ENCODE measurements at regions not wholly inside any gene's neighbourhood (a gene's known extent, or its start where the extent isn't known, plus 50 kb on each side); places are given as distances from the start of the nearest gene placed in this dataset.

DNA sequence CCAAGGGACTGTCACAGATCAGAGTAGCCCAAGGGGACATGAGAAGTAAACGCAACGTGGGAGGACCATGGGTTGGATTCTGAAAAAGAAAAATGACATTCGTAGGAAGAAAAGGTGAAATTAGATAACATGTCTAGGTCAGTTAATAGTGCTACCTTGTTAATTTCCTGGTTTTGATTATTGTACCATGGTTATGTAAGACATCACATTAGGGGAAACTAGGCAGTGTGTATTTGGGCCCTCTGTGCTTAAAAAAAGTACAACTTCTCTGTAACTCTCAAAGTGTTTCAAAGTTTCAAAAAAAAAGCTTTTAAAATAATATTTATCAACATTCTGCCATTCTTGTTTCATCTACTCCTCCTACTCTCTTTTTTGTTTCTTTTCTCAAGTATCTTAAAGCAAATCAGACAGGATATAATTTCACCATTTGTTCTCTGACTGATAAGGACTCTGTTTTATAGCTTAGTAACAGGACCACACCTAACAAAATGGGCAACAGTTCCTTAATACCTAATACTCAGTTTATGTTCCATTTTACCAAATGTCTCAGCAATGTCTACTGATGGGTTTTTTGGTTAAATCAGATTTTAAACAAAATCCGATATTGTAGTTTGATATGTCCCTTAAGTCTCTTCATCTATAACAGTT lies 97.1 kb upstream of the PLCB4 start:
- POLR2A ChIA-PET: no interaction called here
- no peak for DNase-seq (ENCODE audit: extremely low spot score)
- TF ChIP-seq BHLHE40 (IDR thresholded peaks at IDR 0.05; ENCODE audit: borderline replicate concordance) (no peak), SP1 (IDR thresholded peaks at IDR 0.05) (no peak), L3MBTL2 (conservative IDR thresholded peaks at IDR 0.05) (no peak), TARDBP (IDR thresholded peaks at IDR 0.05) (no peak), SUZ12 (IDR thresholded peaks at IDR 0.05) (no peak), FOXK2 (IDR thresholded peaks at IDR 0.05) (no peak), ZNF384 (IDR thresholded peaks at IDR 0.05) (no peak), NFRKB (IDR thresholded peaks at IDR 0.05) (no peak), ELF4 (IDR thresholded peaks at IDR 0.05) (no peak), CTBP1 (IDR thresholded peaks at IDR 0.05; ENCODE audit: borderline replicate concordance) (no peak), FOXM1 (IDR thresholded peaks at IDR 0.05; ENCODE audit: borderline replicate concordance) (no peak), FOXA1 (IDR thresholded peaks at IDR 0.05) (no peak), HDGF (IDR thresholded peaks at IDR 0.05; ENCODE audit: borderline replicate concordance) (no peak), LEF1 (IDR thresholded peaks at IDR 0.05; ENCODE audit: borderline replicate concordance) (no peak), ARNT (IDR thresholded peaks at IDR 0.05) (no peak)
- TF ChIP-seq, protein P1, sequence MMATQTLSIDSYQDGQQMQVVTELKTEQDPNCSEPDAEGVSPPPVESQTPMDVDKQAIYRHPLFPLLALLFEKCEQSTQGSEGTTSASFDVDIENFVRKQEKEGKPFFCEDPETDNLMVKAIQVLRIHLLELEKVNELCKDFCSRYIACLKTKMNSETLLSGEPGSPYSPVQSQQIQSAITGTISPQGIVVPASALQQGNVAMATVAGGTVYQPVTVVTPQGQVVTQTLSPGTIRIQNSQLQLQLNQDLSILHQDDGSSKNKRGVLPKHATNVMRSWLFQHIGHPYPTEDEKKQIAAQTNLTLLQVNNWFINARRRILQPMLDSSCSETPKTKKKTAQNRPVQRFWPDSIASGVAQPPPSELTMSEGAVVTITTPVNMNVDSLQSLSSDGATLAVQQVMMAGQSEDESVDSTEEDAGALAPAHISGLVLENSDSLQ (IDR thresholded peaks at IDR 0.05): no peak
- CTCF ChIA-PET: no interaction called here

- DNase-seq (ENCODE audit: extremely low spot score): no peak
- TF ChIP-seq L3MBTL2 (conservative IDR thresholded peaks at IDR 0.05) (no peak), CTBP1 (IDR thresholded peaks at IDR 0.05; ENCODE audit: borderline replicate concordance) (no peak), LEF1 (IDR thresholded peaks at IDR 0.05; ENCODE audit: borderline replicate concordance) (no peak), ELF4 (IDR thresholded peaks at IDR 0.05) (no peak), ARNT (IDR thresholded peaks at IDR 0.05) (no peak), FOXA1 (IDR thresholded peaks at IDR 0.05) (no peak), HDGF (IDR thresholded peaks at IDR 0.05; ENCODE audit: borderline replicate concordance) (no peak), BHLHE40 (IDR thresholded peaks at IDR 0.05; ENCODE audit: borderline replicate concordance) (no peak), SP1 (IDR thresholded peaks at IDR 0.05) (no peak), NFRKB (IDR thresholded peaks at IDR 0.05) (no peak), ZNF384 (IDR thresholded peaks at IDR 0.05) (no peak), FOXM1 (IDR thresholded peaks at IDR 0.05; ENCODE audit: borderline replicate concordance) (no peak), FOXK2 (IDR thresholded peaks at IDR 0.05) (no peak), TARDBP (IDR thresholded peaks at IDR 0.05) (no peak), SUZ12 (IDR thresholded peaks at IDR 0.05) (no peak)
- TF ChIP-seq, protein P1 (IDR thresholded peaks at IDR 0.05): no peak
- CTCF ChIA-PET: interaction anchor here (0.6 kb wide), 2 partner anchors 39 to 100 kb away, joined by 3 to 4 read pairs; no protein-coding TSS in a partner anchor
- POLR2A ChIA-PET: no interaction called here
Measured at GRCh38 chr20:8972963-8973705, 95.8 kb upstream of the PLCB4 start.

DNA sequence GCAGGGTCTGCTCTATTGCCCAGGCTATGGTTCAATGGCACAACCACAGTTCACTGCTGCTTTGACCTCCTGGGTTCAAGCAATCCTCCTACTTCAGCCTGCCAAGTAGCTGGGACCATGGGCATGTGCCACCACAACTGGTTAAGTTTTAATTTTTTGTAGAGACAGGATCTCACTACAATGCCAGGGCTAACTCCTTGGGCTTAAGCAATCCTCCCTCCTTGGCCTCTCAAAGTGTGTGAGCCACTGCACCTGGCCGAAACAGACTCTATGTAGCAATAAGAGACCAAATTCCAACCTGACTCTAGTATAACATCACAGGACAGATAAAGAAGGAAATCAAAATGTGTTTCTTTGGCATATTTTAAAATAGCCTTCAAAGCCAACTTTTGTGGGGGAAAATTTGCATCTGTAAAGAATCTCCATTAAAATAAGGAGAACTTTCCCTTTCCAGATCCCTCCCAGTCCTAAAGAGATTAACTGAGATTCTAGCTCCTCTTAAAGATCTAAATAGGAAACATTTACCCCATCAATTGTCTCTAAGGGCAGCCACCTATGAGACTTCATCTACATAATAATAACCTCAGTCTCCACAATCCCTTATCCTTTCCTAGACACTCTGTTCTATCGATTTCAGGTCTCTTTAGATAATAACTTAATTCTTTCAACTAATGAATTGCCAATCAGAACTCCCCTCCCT lies 94.7 kb upstream of the PLCB4 start:
- POLR2A ChIA-PET: no interaction called here
- no peak for DNase-seq (ENCODE audit: extremely low spot score)
- CTCF ChIA-PET: interaction anchor here (0.6 kb wide), 1 partner anchor 40 kb away, joined by 4 read pairs; no protein-coding TSS in a partner anchor
- TF ChIP-seq, protein P1 (IDR thresholded peaks at IDR 0.05): no peak
- TF ChIP-seq CTBP1 (IDR thresholded peaks at IDR 0.05; ENCODE audit: borderline replicate concordance) (no peak), L3MBTL2 (conservative IDR thresholded peaks at IDR 0.05) (no peak), BHLHE40 (IDR thresholded peaks at IDR 0.05; ENCODE audit: borderline replicate concordance) (no peak), FOXM1 (IDR thresholded peaks at IDR 0.05; ENCODE audit: borderline replicate concordance) (no peak), ARNT (IDR thresholded peaks at IDR 0.05) (no peak), FOXA1 (IDR thresholded peaks at IDR 0.05) (no peak), HDGF (IDR thresholded peaks at IDR 0.05; ENCODE audit: borderline replicate concordance) (no peak), FOXK2 (IDR thresholded peaks at IDR 0.05) (no peak), ELF4 (IDR thresholded peaks at IDR 0.05) (no peak)

GRCh38 chr20:8981482-8981881 lies 87.4 kb upstream of the PLCB4 start:
- no peak for TF ChIP-seq SP1 (IDR thresholded peaks at IDR 0.05)
- TF ChIP-seq TARDBP (IDR thresholded peaks at IDR 0.05): no peak
- no peak for TF ChIP-seq L3MBTL2 (conservative IDR thresholded peaks at IDR 0.05)
- TF ChIP-seq FOXK2 (IDR thresholded peaks at IDR 0.05): no peak
- TF ChIP-seq, protein P1 (IDR thresholded peaks at IDR 0.05): no peak
- TF ChIP-seq ELF4 (IDR thresholded peaks at IDR 0.05): no peak
- no peak for TF ChIP-seq FOXM1 (IDR thresholded peaks at IDR 0.05; ENCODE audit: borderline replicate concordance)
- no peak for TF ChIP-seq SUZ12 (IDR thresholded peaks at IDR 0.05)
- TF ChIP-seq HDGF (IDR thresholded peaks at IDR 0.05; ENCODE audit: borderline replicate concordance): no peak
- no peak for TF ChIP-seq ARNT (IDR thresholded peaks at IDR 0.05)

More at GRCh38 chr20:8981482-8981881, 87.4 kb upstream of the PLCB4 start:
- no peak for DNase-seq (ENCODE audit: extremely low spot score)
- CTCF ChIA-PET: no interaction called here
- POLR2A ChIA-PET: no interaction called here

Data from HEK293T (cell line).